H1 (cell line): ENCODE measurements at regions not wholly inside any gene's neighbourhood (a gene's known extent, or its start where the extent isn't known, plus 50 kb on each side); places are given as distances from the start of the nearest gene placed in this dataset.

Experiments used
- CTCF ChIA-PET: fragments of 300-600 bp; sonication (Branson Sonifier 250); formaldehyde crosslinking; loops from one replicate; lab custom pipeline; 2021; ENCODE audit not compliant: partially characterized antibody; lab: Charles Lee
- POLR2A ChIA-PET: fragments of 300-600 bp; sonication (Branson Sonifier 250); formaldehyde crosslinking; loops from one replicate; lab custom pipeline; 2021; ENCODE audit warnings: inconsistent platforms; ENCODE audit not compliant: partially characterized antibody; lab: Charles Lee
- DNase-seq, 2 experiments: peaks; one replicate each; pipeline versions ENCODE4 v3.0.0 to v3.0.0-alpha.2; 2010 to 2022; ENCODE audit warnings: low spot score in 2 of 2, low read depth in 1 of 2, mixed read lengths in 1 of 2
- FAIRE-seq: peaks from 2 replicates; lab custom pipeline; 2011; peaks lifted over from hg19 to GRCh38; lab: Jason Lieb, UNC
- H2AFZ ChIP-seq: 2 replicates; pipeline ENCODE4 v1.8.1; 2012; ENCODE audit warnings: low read length, inconsistent platforms
- H2AK5ac ChIP-seq: 2 replicates; pipeline ENCODE4 v1.6.1; 2013; ENCODE audit warnings: low read depth, low read length
- H2BK120ac ChIP-seq: replicated peaks from 2 replicates; pipeline ENCODE3; 2013; ENCODE audit warnings: low read depth, low read length, inconsistent platforms
- H2BK12ac ChIP-seq: 2 replicates; pipeline ENCODE4 v1.6.1; 2013; ENCODE audit warnings: low read depth, low read length
- H2BK15ac ChIP-seq: 2 replicates; pipeline ENCODE4 v1.6.1; 2013; ENCODE audit warnings: low read length
- H2BK20ac ChIP-seq: 2 replicates; pipeline ENCODE4 v1.6.1; 2013; ENCODE audit warnings: low read length
- H2BK5ac ChIP-seq: 2 replicates; pipeline ENCODE4 v1.6.1; 2013; ENCODE audit warnings: low read depth, low read length
- H3K14ac ChIP-seq: 2 replicates; pipeline ENCODE4 v1.6.1; 2013; ENCODE audit warnings: inconsistent platforms; ENCODE audit not compliant: insufficient read length
- H3K18ac ChIP-seq: 2 replicates; pipeline ENCODE4 v1.6.1; 2013; ENCODE audit warnings: low read length; ENCODE audit errors: extremely low read depth
- H3K23ac ChIP-seq: 2 replicates; pipeline ENCODE4 v1.6.1; 2013; ENCODE audit warnings: inconsistent platforms; ENCODE audit not compliant: insufficient read length
- H3K23me2 ChIP-seq: 2 replicates; pipeline ENCODE4 v1.6.1; 2013; ENCODE audit warnings: low read depth, low read length
- H3K27ac ChIP-seq: 2 replicates; pipeline ENCODE4 v1.6.1; 2011; ENCODE audit warnings: low read depth, low read length, inconsistent platforms
- H3K27me3 ChIP-seq, 4 experiments: replicated peaks in 1 of 4; 1 replicate in 1 of 4; 2 replicates in 3 of 4; pipeline versions ENCODE4 v1.6.1 to v1.8.1; 2011 to 2013; ENCODE audit warnings: low read length in 3 of 4, mild to moderate bottlenecking in 3 of 4, inconsistent platforms in 2 of 4, mixed read lengths in 2 of 4, moderate library complexity in 1 of 4; ENCODE audit not compliant: control insufficient read depth in 3 of 4, insufficient read depth in 3 of 4; ENCODE audit errors: extremely low read depth in 1 of 4
- H3K36me3 ChIP-seq, 4 experiments: 2 replicates each; pipeline versions ENCODE4 v1.6.1 to v1.8.1; 2011 to 2013; ENCODE audit warnings: mild to moderate bottlenecking in 4 of 4, low read length in 3 of 4, moderate library complexity in 2 of 4, control low read depth in 1 of 4, inconsistent platforms in 1 of 4; ENCODE audit not compliant: insufficient read depth in 4 of 4, control insufficient read depth in 2 of 4
- H3K4ac ChIP-seq: replicated peaks from 2 replicates; pipeline ENCODE3; 2013; ENCODE audit warnings: low read length, low read depth, mixed read lengths, inconsistent platforms; ENCODE audit not compliant: insufficient read length
- H3K4me1 ChIP-seq, 4 experiments: replicated peaks in 1 of 4; 1 replicate in 1 of 4; 2 replicates in 3 of 4; pipeline versions ENCODE4 v1.6.1 to v1.8.1; 2011 to 2013; ENCODE audit warnings: low read length in 3 of 4, inconsistent platforms in 2 of 4, mixed read lengths in 1 of 4; ENCODE audit not compliant: insufficient read depth in 4 of 4, control insufficient read depth in 3 of 4
- H3K4me2 ChIP-seq, 2 experiments: 2 replicates each; pipeline versions ENCODE4 v1.6.1 to v1.8.1; 2011 to 2013; ENCODE audit warnings: low read depth in 2 of 2, low read length in 2 of 2, control low read depth in 1 of 2, inconsistent platforms in 1 of 2, mild to moderate bottlenecking in 1 of 2; ENCODE audit not compliant: insufficient read depth in 1 of 2
- H3K4me3 ChIP-seq, 4 experiments: fragments of 200-600, 300-600 bp in 1 of 4; sonication (generic), shearing (Covaris generic), sonication (Bioruptor Twin) in 1 of 4; 2 replicates each; pipeline versions ENCODE4 v1.5.1 to v1.8.1; 2011 to 2016; ENCODE audit warnings: low read length in 4 of 4, low read depth in 3 of 4, control low read depth in 2 of 4, inconsistent platforms in 2 of 4, mild to moderate bottlenecking in 2 of 4, mixed read lengths in 1 of 4, moderate library complexity in 1 of 4; ENCODE audit not compliant: insufficient read depth in 2 of 4; ENCODE audit errors: extremely low read depth in 1 of 4
- H3K56ac ChIP-seq: replicated peaks from 2 replicates; pipeline ENCODE3; 2013; ENCODE audit warnings: low read depth, mild to moderate bottlenecking, mixed read lengths, low read length, inconsistent platforms; ENCODE audit not compliant: insufficient read length
- H3K79me1 ChIP-seq: 2 replicates; pipeline ENCODE4 v1.6.1; 2013; ENCODE audit warnings: low read depth, low read length, control low read depth
- H3K79me2 ChIP-seq, 2 experiments: 2 replicates each; pipeline versions ENCODE4 v1.6.1 to v1.8.1; 2012 to 2013; ENCODE audit warnings: low read length in 2 of 2, mild to moderate bottlenecking in 2 of 2, inconsistent platforms in 1 of 2; ENCODE audit not compliant: insufficient read depth in 2 of 2, control insufficient read depth in 1 of 2
- H3K9ac ChIP-seq, 4 experiments: replicated peaks in 1 of 4; 1 replicate in 1 of 4; 2 replicates in 3 of 4; pipeline versions ENCODE4 v1.6.1 to v1.8.1; 2011 to 2013; ENCODE audit warnings: low read depth in 3 of 4, low read length in 3 of 4, control low read depth in 2 of 4, mild to moderate bottlenecking in 2 of 4, moderate library complexity in 2 of 4, inconsistent platforms in 1 of 4; ENCODE audit errors: extremely low read depth in 1 of 4
- H3K9me3 ChIP-seq, 2 experiments: 2 replicates each; pipeline versions ENCODE4 v1.6.1 to v1.8.1; 2012 to 2013; ENCODE audit warnings: mild to moderate bottlenecking in 2 of 2, moderate library complexity in 2 of 2, control low read depth in 1 of 2, inconsistent platforms in 1 of 2, low read depth in 1 of 2, low read length in 1 of 2, mixed read lengths in 1 of 2; ENCODE audit not compliant: insufficient read depth in 2 of 2
- H4K20me1 ChIP-seq, 2 experiments: replicated peaks in 1 of 2; 2 replicates each; pipeline versions ENCODE3 to v1.8.1; 2011 to 2013; ENCODE audit warnings: inconsistent platforms in 2 of 2, low read length in 2 of 2, mild to moderate bottlenecking in 1 of 2; ENCODE audit not compliant: insufficient read depth in 2 of 2, control insufficient read depth in 1 of 2
- H4K5ac ChIP-seq: 2 replicates; pipeline ENCODE4 v1.6.1; 2013; ENCODE audit warnings: low read length, low read depth, mixed read lengths, inconsistent platforms; ENCODE audit not compliant: insufficient read length
- H4K8ac ChIP-seq: 2 replicates; pipeline ENCODE4 v1.8.0; 2013; ENCODE audit warnings: mild to moderate bottlenecking, moderate library complexity, low read length, inconsistent platforms; ENCODE audit not compliant: insufficient read depth; ENCODE audit errors: extremely low read depth
- H4K91ac ChIP-seq: replicated peaks from 2 replicates; pipeline ENCODE3; 2013; ENCODE audit warnings: low read length, mixed read lengths, inconsistent platforms; ENCODE audit not compliant: insufficient read length
- ASH2L ChIP-seq: fragments of 200-600, 300-600 bp; sonication (generic); IDR thresholded peaks from one replicate; pipeline ENCODE4 v1.7.1; 2017; ENCODE audit warnings: low read length
- BRCA1 ChIP-seq: IDR thresholded peaks from 2 replicates; pipeline ENCODE4 v1.6.1; 2012; ENCODE audit warnings: low read depth, low read length, improper control_type of control experiment
- CHD2 ChIP-seq: IDR thresholded peaks from 2 replicates; pipeline ENCODE4 v1.6.1; 2012; ENCODE audit warnings: low read length, improper control_type of control experiment
- E2F6 ChIP-seq: IDR thresholded peaks from 2 replicates; pipeline ENCODE4 v1.6.1; 2012; ENCODE audit warnings: inconsistent platforms
- GTF2F1 ChIP-seq: IDR thresholded peaks from 2 replicates; pipeline ENCODE4 v1.6.1; 2012; ENCODE audit warnings: low read depth, low read length, improper control_type of control experiment, borderline replicate concordance
- POU5F1 ChIP-seq: IDR thresholded peaks from 2 replicates; pipeline ENCODE4 v1.6.1; 2011; ENCODE audit warnings: low read depth, mild to moderate bottlenecking, low read length, moderate library complexity
- TAF1 ChIP-seq: IDR thresholded peaks from 2 replicates; pipeline ENCODE4 v1.6.1; 2011; ENCODE audit warnings: mild to moderate bottlenecking, low read depth, low read length
- TBP ChIP-seq: IDR thresholded peaks from 2 replicates; pipeline ENCODE4 v1.6.1; 2011; ENCODE audit warnings: low read depth, low read length, improper control_type of control experiment
- WGBS, 2 experiments: shearing (Covaris generic) in 1 of 2; methylation state at CpG; one replicate each; pipeline versions ENCODE4 v1.1.6 to v1.1.7; 2013 to 2015; ENCODE audit warnings: low lambda C conversion rate in 2 of 2, mixed read lengths in 2 of 2, inconsistent platforms in 1 of 2, low coverage in 1 of 2, missing lambda C conversion rate in 1 of 2; ENCODE audit not compliant: insufficient replicate concordance in 2 of 2, insufficient coverage in 1 of 2, insufficient read length in 1 of 2; ENCODE audit errors: extremely low coverage in 1 of 2, missing lambda C conversion rate in 1 of 2; 5-methylcytosine and 5-hydroxymethylcytosine counted together

- Histone ChIP-seq H3K27me3 (no peaks in the 10 kb centered on the region), H3K9me3 (0 out of 4 replicates have a peak, but pooled peaks cover 0 to 3% of the 10 kb centered on the region in 2 experiments), H3K79me1 (no peaks in the 10 kb centered on the region; the same call in 1 of the 2 replicates), H3K56ac (peak overlapping the region; percentile 10), H4K8ac (no peak overlapping the region), H3K4me1 (peaks cover 0 to 4% (median 2%) of the 10 kb centered on the region in 4 experiments; a peak in 3 of 7 replicates), H2BK120ac (no peak overlapping the region), H2AFZ (peak overlapping the region; percentile 96), H3K79me2 (peaks cover 0 to 32% of the 10 kb centered on the region in 2 experiments; a peak in 2 of 4 replicates), H3K36me3 (no peaks in the 10 kb centered on the region; a peak in 1 of 8 replicates), H2BK5ac (peak overlapping the region; percentile 28), H3K14ac (no peak overlapping the region), H3K4me2 (peak overlapping the region; percentile 73 to 84), H2BK15ac (0 out of 2 replicates have a peak overlapping the region, but pooled peaks have one; percentile 21), H3K9ac (peak overlapping the region in 3 of 4 experiments; percentile 15 to 94 (median 91); a peak in 6 of 7 replicates), H2BK12ac (no peak overlapping the region; the same call in 1 of the 2 replicates), H3K4ac (peak overlapping the region; percentile 13), H4K20me1 (no peaks in the 10 kb centered on the region), H2BK20ac (0 out of 2 replicates have a peak overlapping the region, but pooled peaks have one; percentile 43), H3K23me2 (peaks cover 5% of the 10 kb centered on the region; the same call in 1 of the 2 replicates), H3K18ac (peak overlapping the region; percentile 64; the same call in 1 of the 2 replicates), H2AK5ac (0 out of 2 replicates have a peak overlapping the region, but pooled peaks have one; percentile 2), H3K23ac (no peak overlapping the region), H3K27ac (peak overlapping the region; percentile 95), H4K5ac (peak overlapping the region; percentile 0), H3K4me3 (peak overlapping the region; percentile 85 to 93 (median 90)), H4K91ac (peak overlapping the region; percentile 15)
- WGBS, 2 experiments, result 60% methylated on average over 9 of the region's 9 CpGs; no CpG with 5 or more reads in 1 of the 2 experiments
- FAIRE-seq (no peak), DNase-seq (no peak)
- POLR2A ChIA-PET, result interaction anchor here (0.8 to 1.5 kb wide), 3 partner anchors 14 to 113 kb away, joined by 3 to 5 read pairs (median 4); a partner anchor contains a TSS
- CTCF ChIA-PET, result interaction anchor here (0.8 to 1.5 kb wide), 3 partner anchors 14 to 106 kb away, joined by 3 to 6 read pairs (median 3); no protein-coding TSS in a partner anchor
- TF ChIP-seq TBP (no peak), POU5F1 (no peak), E2F6 (no peak), BRCA1 (no peak), ASH2L (no peak), CHD2 (no peak), TAF1 (no peak), GTF2F1 (no peak)
These were observed 227.0 kb upstream of the PRSS16 start for GRCh38 chr6:27020553-27020880.
